PC-3 (cell line): ENCODE measurements at regions not wholly inside any gene's neighbourhood (a gene's known extent, or its start where the extent isn't known, plus 50 kb on each side); places are given as distances from the start of the nearest gene placed in this dataset.

Source experiments
- CTCF ChIP-seq: fragments of 300-600 bp; sonication (generic); conservative IDR thresholded peaks from 2 replicates; pipeline ENCODE4 v1.5.1; 2017; ENCODE audit warnings: antibody characterized with exemption, low read depth, mild to moderate bottlenecking, low read length
- EZH2 ChIP-seq: fragments of 300-600 bp; sonication (generic); IDR thresholded peaks from one replicate; pipeline ENCODE4 v1.6.1; 2017; ENCODE audit warnings: antibody characterized with exemption, mild to moderate bottlenecking, low read length; ENCODE audit not compliant: unreplicated experiment
- EZH2phosphoT487 ChIP-seq: fragments of 300-600 bp; sonication (generic); IDR thresholded peaks from 2 replicates; pipeline ENCODE4 v1.6.1; 2018; ENCODE audit warnings: mild to moderate bottlenecking, antibody characterized with exemption, low read length, borderline replicate concordance

- TF ChIP-seq CTCF (no peak), EZH2 (no peak), EZH2phosphoT487 (no peak)
These were observed 983.7 kb downstream of the STIM2 start for GRCh38 chr4:27844376-27844775.
